ENCODE measurements at regions not wholly inside any gene's neighbourhood (a gene's known extent, or its start where the extent isn't known, plus 50 kb on each side); places are given as distances from the start of the nearest gene placed in this dataset.

DNA sequence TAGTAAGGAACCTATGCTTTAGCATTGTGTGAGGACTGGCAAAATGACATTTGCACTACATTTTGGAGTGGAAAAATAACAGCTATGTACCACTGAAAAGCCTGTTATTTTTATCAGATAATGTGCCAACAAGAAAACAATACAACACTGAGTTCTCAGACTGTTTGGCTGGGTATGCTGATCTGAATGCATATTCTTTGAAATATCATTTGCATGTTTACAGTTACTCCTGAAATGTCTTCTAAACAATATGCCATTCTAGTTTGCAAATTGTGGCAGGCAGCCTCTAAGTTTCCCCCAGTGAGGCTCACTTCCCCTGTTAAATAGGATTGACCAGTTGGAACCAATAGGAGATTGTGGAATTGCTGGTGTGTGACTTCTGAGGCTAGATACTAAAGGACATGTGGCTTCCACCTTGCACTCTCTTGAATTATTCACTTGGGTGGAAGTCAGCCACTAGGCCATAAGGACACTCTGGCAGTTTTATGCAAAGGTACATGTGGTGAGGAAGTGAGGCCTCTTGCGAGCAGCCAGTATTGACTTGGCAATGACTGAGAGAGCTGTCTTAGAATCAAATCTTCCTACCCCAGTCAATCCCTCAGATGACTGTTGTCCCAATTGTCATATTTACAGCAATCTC lies 250.4 kb upstream of the PCSK5 start:
- TF ChIP-seq NFRKB (IDR thresholded peaks at IDR 0.05): no peak
- TF ChIP-seq GABPA (IDR thresholded peaks at IDR 0.05; ENCODE audit: low read depth, low read length): no peak
- no peak for TF ChIP-seq GABPA (CRISPR knock-in tag; IDR thresholded peaks at IDR 0.05; ENCODE audit: low read depth)
- no peak for TF ChIP-seq EZH2 (conservative IDR thresholded peaks at IDR 0.05; ENCODE audit: low read depth, low read length)
- TF ChIP-seq SP2 (CRISPR knock-in tag; IDR thresholded peaks at IDR 0.05): no peak
- TF ChIP-seq, protein P1, sequence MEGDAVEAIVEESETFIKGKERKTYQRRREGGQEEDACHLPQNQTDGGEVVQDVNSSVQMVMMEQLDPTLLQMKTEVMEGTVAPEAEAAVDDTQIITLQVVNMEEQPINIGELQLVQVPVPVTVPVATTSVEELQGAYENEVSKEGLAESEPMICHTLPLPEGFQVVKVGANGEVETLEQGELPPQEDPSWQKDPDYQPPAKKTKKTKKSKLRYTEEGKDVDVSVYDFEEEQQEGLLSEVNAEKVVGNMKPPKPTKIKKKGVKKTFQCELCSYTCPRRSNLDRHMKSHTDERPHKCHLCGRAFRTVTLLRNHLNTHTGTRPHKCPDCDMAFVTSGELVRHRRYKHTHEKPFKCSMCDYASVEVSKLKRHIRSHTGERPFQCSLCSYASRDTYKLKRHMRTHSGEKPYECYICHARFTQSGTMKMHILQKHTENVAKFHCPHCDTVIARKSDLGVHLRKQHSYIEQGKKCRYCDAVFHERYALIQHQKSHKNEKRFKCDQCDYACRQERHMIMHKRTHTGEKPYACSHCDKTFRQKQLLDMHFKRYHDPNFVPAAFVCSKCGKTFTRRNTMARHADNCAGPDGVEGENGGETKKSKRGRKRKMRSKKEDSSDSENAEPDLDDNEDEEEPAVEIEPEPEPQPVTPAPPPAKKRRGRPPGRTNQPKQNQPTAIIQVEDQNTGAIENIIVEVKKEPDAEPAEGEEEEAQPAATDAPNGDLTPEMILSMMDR (CRISPR knock-in tag; IDR thresholded peaks at IDR 0.05): no peak
- no peak for TF ChIP-seq CHD4 (IDR thresholded peaks at IDR 0.05; ENCODE audit: borderline replicate concordance, low read length)
- TF ChIP-seq ZNF296 (CRISPR knock-in tag; conservative IDR thresholded peaks at IDR 0.05): no peak
- no peak for TF ChIP-seq NR2F6 (IDR thresholded peaks at IDR 0.05)
- no peak for TF ChIP-seq NR2F6 (CRISPR knock-in tag; IDR thresholded peaks at IDR 0.05)
- TF ChIP-seq ZSCAN30 (CRISPR knock-in tag; IDR thresholded peaks at IDR 0.05): no peak
- TF ChIP-seq, protein P2, sequence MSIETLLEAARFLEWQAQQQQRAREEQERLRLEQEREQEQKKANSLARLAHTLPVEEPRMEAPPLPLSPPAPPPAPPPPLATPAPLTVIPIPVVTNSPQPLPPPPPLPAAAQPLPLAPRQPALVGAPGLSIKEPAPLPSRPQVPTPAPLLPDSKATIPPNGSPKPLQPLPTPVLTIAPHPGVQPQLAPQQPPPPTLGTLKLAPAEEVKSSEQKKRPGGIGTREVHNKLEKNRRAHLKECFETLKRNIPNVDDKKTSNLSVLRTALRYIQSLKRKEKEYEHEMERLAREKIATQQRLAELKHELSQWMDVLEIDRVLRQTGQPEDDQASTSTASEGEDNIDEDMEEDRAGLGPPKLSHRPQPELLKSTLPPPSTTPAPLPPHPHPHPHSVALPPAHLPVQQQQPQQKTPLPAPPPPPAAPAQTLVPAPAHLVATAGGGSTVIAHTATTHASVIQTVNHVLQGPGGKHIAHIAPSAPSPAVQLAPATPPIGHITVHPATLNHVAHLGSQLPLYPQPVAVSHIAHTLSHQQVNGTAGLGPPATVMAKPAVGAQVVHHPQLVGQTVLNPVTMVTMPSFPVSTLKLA (IDR thresholded peaks at IDR 0.05): no peak
- TF ChIP-seq ZNF263 (CRISPR knock-in tag; IDR thresholded peaks at IDR 0.05): no peak
- TF ChIP-seq BRCA1 (CRISPR knock-in tag; IDR thresholded peaks at IDR 0.05): no peak
- TF ChIP-seq TBL1XR1 (IDR thresholded peaks at IDR 0.05; ENCODE audit: borderline replicate concordance, low read length, partially characterized antibody): no peak
- no peak for TF ChIP-seq ZFP37 (CRISPR knock-in tag; IDR thresholded peaks at IDR 0.05; ENCODE audit: borderline replicate concordance)
